Adrenal gland (tissue), 5 donors: ENCODE measurements at regions not wholly inside any gene's neighbourhood (a gene's known extent, or its start where the extent isn't known, plus 50 kb on each side); places are given as distances from the start of the nearest gene placed in this dataset.

Experiments
- CTCF ChIP-seq, 6 experiments: fragments of 450-650 bp in 4 of 6; fragments of 200-600 bp in 2 of 6; sonication (generic) in 1 of 6; IDR thresholded peaks; 1 replicate in 5 of 6; 2 replicates in 1 of 6; pipeline versions ENCODE4 v1.5.1 to v1.8.0; 2016 to 2021; ENCODE audit warnings: antibody characterized with exemption in 6 of 6, mild to moderate bottlenecking in 2 of 6, moderate library complexity in 1 of 6
- POLR2A ChIP-seq, 2 donors: fragments of 450-650 bp; IDR thresholded peaks; one replicate each; pipeline ENCODE4 v1.6.1; 2017; ENCODE audit warnings: antibody characterized with exemption in 2 of 2, mild to moderate bottlenecking in 2 of 2, moderate library complexity in 1 of 2
- donor health status: DM: no; HTN: no; CAD: no.

- TF ChIP-seq CTCF (IDR thresholded peaks at IDR 0.05) (no peak), POLR2A (IDR thresholded peaks at IDR 0.05) (no peak)
Observed at GRCh38 chr2:200063155-200063554, 107.8 kb downstream of the MAIP1 start.
